ENCODE measurements at regions not wholly inside any gene's neighbourhood (a gene's known extent, or its start where the extent isn't known, plus 50 kb on each side); places are given as distances from the start of the nearest gene placed in this dataset.
"Not testable (repeated sequence)": the region's sequence is repeated elsewhere in the genome, so short reads cannot be mapped to it uniquely, and the experiment has no call there.

DNA sequence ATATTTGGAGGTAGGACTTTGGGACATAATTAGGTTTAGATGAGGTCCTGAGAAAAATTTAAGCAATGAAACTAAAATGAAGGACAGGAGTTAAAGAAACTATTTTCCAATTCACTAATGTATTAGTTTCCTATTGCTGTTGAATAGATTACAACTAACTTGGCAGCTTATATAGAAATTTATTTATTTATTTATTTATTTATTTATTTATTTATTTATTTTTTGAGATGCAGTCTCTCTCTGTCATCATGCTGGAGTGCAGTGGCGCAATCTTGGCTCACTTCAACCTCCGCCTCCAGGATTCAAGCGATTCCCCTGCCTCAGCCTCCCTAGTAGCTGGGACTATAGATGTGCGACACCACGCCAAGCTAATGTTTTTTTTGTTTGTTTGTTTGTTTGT lies 182.4 kb upstream of the ADCY2 start:
- DNase-seq (ENCODE audit: low spot score): no peak

DNA sequence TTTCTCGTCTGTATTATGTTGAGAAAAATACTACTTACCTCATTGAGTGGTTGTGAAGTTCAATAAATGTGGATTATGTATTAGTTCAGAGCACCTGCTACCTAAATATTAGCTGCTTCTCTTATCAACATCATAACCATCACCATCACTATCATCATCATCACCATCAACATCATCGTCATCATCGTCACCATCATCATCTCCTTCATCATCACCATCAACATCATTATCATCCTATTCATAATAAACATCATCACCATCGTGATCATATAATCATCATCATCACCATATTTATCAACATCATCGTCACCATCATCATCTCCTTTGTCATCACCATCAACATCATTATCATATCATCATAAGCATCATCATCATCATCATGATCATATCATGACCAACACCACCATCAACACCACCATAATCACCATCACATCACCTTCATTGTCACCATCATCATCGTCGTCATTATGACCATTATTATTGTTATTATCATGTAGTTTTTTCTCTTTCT lies 181.0 kb upstream of the ADCY2 start:
- DNase-seq (ENCODE audit: low spot score): no peak

DNA sequence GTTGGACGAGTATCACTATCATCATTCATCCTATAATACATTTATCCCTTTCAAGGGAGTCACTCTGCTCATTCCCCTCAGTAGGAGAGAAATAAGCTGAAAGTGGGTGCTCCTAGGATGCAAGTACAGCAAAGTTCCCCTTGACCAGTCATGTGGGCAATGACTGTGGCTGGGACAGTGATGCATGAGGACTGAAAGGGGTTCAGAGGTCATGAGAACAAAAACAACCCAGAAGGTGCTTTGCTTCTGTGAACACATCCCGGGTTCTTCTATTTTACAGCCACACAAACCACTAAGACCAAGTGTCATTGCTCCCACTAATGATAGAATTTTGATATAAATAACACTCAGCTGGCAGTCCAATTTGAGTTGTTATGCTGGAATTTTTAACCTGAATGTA lies 177.8 kb upstream of the ADCY2 start:
- DNase-seq (ENCODE audit: low spot score): no peak

DNA sequence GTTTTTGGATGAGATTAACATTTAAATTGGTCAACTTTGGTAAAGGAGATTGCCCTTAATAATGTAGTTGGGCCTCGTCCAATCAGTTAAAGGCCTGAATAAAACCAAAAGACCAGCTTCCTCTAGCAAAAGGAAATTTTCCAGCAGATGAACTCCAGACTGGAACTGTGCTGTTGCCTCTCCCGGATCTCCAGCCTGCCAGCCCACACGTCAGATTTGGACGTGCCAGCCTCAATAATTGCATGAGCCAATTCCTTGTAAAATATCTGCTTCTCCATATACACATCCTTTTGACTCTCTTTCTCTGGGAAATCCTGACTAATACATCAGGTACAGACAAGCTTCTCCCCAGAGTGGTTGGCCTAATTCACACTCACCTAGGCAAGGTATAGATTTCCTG lies 175.8 kb upstream of the ADCY2 start:
- DNase-seq (ENCODE audit: low spot score): no peak

DNA sequence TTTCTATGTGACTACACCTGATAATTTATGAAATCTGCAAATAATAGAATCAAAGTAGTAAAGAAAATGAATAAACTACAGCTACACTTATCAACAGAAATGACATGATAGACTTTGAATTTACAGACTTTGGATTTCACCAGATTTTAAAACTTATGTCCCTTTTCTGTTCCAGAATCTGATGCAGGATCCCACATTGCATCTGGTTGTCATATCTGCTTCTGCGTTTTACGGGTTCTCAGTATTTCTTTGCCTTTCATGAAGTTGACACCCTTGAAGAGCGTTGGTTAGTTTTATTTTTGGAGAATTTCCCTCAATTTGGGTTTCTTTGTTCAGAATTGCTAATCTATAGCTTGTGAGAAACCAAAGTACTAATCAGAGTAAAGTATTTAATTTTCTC lies 174.9 kb upstream of the ADCY2 start:
- DNase-seq (ENCODE audit: low spot score): no peak

DNA sequence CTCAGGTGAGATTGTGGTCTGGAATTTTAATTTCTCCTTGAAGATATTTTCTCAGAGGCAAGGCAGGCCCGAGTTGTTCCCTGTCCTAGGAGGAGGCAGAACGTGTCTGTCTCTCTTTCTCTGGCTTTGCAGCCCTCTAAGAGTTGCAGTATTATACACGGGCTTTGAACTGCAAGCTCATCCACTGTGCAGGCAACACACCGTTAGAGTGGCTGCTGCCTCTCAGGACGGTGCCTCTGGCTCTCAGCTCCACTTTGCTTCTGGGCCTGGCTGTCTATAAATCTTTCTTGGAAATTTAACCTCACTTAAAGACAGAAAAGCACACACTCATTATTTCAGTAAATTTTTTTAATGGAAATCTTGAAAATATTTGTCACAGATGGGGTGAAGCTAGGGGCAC lies 170.1 kb upstream of the ADCY2 start:
- no peak for DNase-seq (ENCODE audit: low spot score)

DNA sequence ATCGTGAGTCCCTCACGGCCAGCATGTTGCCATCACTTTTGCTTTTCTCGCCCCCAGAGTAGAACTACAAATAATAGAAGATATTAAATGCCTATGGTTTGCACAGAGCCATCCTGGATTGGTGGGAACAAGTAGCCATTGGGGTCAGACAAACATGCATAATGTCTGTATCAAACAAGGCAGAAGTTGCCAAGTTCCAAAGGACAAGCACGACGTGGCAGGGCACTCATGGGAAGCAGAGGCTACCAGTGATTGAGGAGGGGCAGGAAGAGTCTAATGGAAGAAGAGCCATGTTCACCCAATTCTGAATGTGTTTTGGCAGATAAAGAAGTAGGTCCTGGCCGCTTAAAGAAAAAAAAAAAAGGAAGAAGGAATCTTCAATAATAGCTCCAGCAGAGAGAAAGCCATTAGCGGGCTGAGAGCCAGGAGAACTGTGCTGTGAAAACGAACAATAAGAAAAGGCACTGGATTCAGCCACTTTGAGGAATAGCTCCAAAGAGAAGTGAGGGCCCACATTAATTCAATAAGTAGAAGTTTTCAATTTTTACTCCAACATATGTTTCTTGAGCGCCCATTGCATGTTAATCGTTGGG lies 153.7 kb upstream of the ADCY2 start:
- DNase-seq (ENCODE audit: low spot score): no peak

DNA sequence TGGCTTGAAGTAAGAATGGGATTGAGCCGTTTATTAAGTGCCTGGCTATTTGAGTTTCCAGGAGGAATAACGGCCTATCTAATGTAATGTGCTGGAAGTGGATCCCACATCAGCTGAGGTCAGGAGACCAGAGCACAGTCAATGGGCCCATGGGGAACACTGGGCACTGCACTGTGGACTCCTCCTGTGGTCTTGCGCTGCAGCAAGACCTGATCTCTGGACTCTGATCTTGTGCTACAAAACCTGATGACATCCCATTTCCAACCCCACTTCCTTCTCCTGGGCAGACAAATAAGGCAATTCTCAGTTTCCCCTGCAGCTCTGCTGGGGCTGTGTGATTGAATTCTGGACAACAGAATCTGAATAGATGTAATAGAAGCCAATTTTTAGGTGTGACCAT lies 151.7 kb upstream of the ADCY2 start:
- DNase-seq (ENCODE audit: low spot score): no peak

DNA sequence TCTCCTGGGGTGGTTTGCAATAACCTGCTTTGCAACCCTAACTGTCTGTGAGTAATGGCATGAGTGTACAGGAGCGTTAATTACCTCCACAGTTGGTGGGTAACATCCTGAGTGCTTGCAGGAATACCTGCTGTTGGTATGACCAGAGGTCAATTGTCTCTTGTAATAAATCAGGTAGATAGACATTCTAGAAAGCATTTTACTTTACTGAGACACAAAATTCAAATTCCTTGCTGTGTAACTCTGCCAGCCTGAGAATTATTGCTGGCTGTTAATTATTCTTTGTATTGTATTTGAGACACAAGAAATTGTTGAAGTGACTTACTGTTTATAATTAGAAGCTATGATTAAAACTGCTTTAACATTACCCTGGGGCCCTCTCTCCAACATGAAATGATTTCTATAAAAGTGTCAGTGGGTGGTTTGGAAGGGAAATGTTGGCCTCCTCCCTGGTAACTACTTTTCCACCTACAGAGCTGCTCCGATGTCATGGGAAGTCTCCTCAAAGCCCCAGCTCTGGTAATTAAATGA lies 150.8 kb upstream of the ADCY2 start:
- DNase-seq (ENCODE audit: low spot score): no peak

DNA sequence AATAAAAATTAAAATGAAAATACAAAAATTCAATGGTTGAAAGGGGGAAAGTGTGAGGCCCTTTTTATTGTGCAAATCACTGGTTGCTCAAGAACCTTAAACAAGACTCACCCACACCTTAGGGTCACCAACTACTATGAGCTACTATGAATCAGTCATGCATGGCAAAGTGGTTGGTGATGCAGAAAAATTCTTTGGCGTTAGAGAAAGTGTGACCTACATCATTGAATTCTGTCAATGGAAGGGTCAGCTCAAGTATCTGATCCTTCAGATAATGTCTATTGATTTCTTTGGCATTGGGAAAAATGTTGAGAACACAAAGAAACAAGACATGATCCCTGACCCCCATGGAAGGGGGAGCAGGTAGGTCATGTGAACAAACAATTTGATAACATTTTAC lies 149.7 kb upstream of the ADCY2 start:
- DNase-seq (ENCODE audit: low spot score): no peak

DNA sequence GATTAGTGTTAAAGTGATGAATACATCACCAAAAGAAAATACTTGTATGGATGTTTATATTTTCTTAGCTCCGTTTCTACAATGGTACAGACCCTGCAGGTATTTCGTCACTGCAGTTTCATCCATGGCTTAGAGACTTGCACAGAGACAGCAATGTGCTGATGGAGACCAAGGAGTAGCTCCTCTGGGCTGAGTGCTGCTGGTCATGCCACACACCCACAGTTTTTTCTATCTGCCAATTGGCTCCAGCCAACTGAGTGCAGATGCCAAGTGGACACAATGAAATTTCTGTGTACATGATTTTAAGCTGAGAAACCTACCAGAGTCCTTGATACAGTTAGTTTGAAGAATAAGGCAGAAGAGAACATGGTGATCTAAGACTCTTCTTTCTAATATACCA lies 145.9 kb upstream of the ADCY2 start:
- no peak for DNase-seq (ENCODE audit: low spot score)

DNA sequence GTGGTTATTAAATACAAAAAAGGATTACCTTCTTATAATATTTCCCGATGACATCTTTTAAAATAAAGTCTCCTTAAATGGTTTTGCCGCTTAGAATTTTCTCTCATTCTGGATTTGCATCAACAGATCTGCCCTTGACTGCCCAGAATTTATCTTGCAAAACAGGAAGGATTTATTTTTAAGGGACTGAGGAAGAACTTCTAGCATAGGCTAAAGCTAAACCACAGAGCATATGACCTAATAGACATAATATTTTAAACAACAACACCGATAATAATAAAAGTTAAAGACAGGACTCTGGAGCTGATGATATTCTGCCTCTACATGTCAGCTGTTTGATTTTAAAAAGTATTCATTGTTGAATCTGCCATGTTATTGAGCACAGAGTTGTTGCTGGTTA lies 145.3 kb upstream of the ADCY2 start:
- no peak for DNase-seq (ENCODE audit: low spot score)

DNA sequence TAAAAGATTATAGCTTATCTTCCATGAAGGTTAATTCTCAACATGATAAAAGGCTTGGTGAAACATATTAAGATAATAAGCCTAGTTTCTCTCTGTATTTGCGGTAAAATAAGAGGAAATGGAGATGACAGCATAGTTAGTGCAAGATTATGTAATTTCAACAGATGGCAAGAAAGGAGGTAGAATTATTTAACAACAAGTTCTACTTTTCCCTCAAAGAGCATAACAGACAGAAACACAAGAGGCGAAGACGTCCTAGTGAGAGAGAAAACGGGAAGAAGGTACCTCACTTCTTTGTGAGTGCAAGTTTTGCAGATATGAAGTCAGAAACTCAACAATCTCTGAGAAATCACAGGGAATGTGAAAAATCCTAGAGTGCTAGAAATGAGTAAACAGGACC lies 144.8 kb upstream of the ADCY2 start:
- DNase-seq (ENCODE audit: low spot score): no peak

DNA sequence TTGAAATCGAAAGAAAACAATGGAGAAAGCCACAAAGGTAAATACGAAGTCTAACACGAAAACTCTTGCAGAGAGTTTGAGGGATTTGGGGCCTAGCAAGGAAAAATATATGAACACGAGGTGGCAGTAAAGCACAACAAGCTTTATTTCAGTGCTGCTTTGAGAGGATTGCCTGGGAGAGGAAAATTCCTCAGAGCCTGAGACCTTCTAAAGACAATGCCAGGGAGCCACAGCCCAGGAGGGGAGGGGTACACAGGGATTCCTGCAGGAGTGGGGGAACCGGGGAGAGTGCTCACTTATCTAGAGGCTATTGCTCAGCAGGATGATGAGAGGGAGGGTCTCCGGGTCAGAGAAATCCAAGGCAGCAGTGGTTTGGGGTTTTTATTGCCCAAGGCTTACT lies 134.9 kb upstream of the ADCY2 start:
- peak; percentile 80 for DNase-seq (ENCODE audit: low spot score)

DNA sequence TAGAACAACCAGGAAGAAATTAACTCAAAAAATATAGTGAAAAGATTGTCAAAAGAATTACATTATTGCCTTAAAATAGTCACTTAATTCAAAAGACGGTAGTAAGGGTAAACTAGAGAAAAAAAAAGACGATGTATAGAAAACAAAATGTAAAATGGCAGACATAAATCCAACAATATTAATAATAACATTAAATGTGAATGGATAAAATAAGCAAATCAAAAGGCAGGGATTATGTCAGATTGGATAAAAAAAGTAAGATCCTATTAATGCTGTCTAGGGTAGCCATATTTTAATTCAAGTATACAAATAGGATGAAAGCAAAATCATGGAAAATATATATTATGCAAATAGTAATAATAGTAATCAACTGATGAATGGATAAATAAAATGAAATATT lies 134.0 kb upstream of the ADCY2 start:
- no peak for DNase-seq (ENCODE audit: low spot score)

DNA sequence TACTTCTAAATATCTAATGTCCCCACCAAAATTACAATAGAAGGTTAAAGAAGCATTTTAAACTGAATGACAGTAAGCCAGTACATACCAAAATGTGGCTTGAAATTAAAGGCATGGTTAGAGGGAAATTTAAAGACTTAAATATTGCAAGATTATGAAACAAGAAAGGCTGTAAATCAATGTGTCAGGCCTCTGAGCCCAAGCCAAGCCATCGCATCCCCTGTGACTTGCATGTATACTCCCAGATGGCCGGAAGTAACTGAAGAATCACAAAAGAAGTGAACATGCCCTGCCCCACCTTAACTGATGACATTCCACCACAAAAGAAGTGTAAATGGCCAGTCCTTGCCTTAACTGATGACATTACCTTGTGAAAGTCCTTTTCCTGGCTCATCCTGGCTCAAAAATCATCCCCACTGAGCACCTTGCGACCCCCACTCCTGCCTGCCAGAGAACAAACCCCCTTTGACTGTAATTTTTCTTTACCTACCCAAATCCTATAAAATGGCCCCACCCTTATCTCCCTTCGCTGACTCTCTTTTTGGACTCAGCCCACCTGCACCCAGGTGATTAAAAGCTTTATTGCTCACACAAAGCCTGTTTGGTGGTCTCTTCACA lies 132.4 kb upstream of the ADCY2 start:
- DNase-seq (ENCODE audit: low spot score): not testable (repeated sequence)

DNA sequence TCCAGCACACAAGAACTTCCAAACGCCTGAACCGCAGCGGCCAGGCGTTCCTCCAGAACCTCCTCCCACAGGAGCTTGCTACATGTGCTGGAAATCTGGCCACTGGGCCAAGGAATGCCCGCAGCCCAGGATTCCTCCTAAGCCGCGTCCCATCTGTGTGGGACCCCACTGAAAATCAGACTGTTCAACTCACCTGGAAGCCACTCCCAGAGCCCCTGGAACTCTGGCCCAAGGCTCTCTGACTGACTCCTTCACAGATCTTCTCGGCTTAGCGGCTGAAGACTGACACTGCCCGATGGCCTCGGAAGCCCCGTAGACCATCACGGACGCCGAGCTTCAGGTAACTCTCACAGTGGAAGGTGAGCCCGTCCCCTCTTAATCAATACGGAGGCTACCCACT lies 130.2 kb upstream of the ADCY2 start:
- DNase-seq (ENCODE audit: low spot score): not testable (repeated sequence)

DNA sequence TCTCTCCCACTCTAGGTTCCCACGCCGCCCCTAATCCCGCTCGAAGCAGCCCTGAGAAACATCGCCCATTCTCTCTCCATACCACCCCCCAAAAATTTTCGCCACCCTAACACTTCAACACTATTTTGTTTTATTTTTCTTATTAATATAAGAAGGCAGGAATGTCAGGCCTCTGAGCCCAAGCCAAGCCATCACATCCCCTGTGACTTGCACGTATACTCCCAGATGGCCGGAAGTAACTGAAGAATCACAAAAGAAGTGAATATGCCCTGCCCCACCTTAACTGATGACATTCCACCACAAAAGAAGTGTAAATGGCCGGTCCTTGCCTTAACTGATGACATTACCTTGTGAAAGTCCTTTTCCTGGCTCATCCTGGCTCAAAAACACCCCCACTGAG lies 127.2 kb upstream of the ADCY2 start:
- not testable (repeated sequence) for DNase-seq (ENCODE audit: low spot score)

DNA sequence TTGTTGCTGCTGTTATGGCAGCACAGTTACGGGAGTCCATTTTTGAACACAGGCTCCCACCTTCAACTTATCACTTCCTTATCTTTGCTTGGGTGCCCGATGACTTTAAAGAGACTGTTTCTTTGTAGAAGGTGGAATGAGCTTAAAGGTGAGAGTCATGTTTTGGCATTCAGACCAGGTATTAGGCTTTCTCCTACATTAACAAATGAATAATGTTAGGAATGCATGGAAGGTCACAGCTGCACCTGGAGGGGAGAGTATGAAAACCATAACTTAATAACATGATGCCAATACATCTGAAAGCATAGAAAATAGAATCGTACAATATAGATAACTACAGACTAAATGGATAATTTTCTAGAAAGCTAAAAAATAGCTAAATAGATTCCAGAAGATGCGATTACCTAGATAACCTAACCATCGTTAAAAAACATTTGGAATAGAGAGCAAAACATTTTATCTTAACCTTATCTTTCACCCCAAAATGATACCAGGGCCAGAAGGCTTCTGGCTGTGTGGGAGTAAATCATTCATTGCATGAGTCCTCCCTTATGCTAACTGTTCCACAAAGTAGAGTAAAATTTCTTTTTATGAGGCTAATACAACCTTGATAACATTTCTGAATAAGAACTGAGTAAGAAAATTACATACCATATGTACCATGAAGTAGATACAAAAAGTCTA lies 126.2 kb upstream of the ADCY2 start:
- no peak for DNase-seq (ENCODE audit: low spot score)

DNA sequence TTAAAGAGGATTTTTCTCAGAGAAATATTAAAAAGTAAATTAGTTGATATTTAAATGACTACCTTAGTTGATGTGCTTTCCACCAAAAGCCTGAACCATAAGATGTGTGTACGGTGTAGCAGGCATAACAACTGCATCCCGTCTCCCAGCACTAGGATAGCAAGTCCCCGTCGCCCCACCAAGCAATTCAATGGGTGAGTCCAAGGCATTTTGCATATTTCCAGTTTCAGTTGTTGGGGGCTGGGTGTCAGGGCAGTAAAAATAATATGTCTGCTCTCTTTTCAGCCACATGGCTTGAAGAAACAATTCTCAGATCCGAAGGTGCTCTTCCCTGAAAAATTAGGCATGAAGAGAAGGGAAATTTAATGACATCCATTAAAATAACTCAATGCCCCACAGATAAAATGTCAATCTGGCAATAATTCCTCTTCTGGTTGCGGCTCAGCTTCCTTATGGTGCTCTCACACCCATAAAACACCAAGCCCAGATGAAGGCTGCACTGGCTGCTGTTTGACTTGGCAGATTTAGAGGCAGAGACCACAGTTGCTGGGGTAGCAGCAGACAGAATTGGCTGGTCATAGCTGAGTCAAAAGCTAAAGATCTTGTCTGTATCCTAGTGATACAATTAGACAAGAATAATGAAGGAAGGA lies 124.4 kb upstream of the ADCY2 start:
- no peak for DNase-seq (ENCODE audit: low spot score)

DNA sequence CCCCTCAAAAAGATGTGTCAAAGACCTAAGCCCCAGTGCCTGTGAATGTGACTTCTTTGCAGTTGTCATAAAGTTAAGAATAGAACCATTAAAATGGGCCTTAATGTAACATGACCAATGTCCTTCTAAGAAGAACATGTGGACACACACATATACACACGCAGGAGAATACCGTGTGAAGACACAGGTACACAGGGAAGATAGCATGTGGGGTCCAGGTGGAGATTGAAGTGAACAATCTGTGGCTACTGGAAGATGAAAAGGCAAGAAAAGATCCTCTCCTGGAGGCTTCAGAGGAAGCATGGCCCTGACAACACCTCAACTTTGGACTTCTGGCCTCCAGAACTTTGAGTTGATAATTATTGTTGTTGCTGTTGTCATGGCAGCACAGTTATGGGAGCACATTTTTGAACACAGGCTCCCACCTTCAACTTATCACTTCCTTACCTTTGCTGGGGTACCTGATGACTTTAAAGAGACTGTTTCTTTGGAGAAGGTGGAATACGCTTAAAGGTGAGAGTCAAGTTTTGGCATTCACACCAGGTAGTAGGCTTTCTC lies 123.5 kb upstream of the ADCY2 start:
- no peak for DNase-seq (ENCODE audit: low spot score)

DNA sequence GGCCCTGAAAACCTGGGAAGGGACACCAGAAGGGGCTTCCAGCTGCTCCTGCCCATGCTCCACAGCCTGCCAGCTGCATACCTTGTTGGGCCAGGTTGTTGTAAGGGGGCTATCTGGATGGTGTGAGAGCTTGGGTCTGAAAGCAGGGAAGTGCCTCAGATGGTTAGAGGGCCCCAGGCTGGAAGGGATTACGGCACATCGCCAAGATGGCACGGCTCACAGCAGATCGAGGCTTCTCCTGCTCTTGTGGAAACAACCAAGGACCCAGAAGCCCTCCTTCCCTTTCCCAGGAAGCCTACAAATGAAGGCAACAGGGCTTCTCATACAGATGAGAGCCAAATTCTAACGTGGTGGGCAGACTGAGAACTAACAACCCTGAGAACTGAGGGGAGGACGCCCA lies 121.7 kb upstream of the ADCY2 start:
- DNase-seq (ENCODE audit: low spot score): no peak
